Activated T-helper 2 cell treated with anti-CD3 and anti-CD28 coated beads, Interferon-gamma antibody, Interleukin-2, Interleukin-4, amounts not matched to agents 10 μg/mL and 5 μg/mL and 100 μg/mL, durations not matched to agents 14 hours and 24 hours and 36 hours (primary cell): ENCODE measurements at regions not wholly inside any gene's neighbourhood (a gene's known extent, or its start where the extent isn't known, plus 50 kb on each side); places are given as distances from the start of the nearest gene placed in this dataset.

ENCODE experiments used
- DNase-seq: peaks from one replicate; pipeline ENCODE4 v3.0.0; 2021; ENCODE audit warnings: low spot score
- H3K27ac Mint-ChIP-seq: one replicate; pipeline ENCODE4 v1.8.0; 2021; ENCODE audit warnings: mixed read lengths
- H3K27me3 Mint-ChIP-seq: one replicate; pipeline ENCODE4 v1.8.0; 2021; ENCODE audit warnings: low read depth, mixed read lengths
- H3K36me3 Mint-ChIP-seq: one replicate; pipeline ENCODE4 v1.8.0; 2021; ENCODE audit warnings: low read depth, mixed read lengths
- H3K4me1 Mint-ChIP-seq: one replicate; pipeline ENCODE4 v1.8.0; 2021; ENCODE audit warnings: low read depth, mixed read lengths
- H3K4me3 Mint-ChIP-seq: one replicate; pipeline ENCODE4 v1.8.0; 2021; ENCODE audit warnings: low read depth, mild to moderate bottlenecking, moderate library complexity, mixed read lengths
- H3K9me3 Mint-ChIP-seq: one replicate; pipeline ENCODE4 v1.8.0; 2021; ENCODE audit warnings: mixed read lengths
- intact Hi-C: fragments of 100-400 bp; cut with micrococcal nuclease; formaldehyde crosslinking; loops from one replicate; pipeline ENCODE4 v1.15.1; 2023

DNA sequence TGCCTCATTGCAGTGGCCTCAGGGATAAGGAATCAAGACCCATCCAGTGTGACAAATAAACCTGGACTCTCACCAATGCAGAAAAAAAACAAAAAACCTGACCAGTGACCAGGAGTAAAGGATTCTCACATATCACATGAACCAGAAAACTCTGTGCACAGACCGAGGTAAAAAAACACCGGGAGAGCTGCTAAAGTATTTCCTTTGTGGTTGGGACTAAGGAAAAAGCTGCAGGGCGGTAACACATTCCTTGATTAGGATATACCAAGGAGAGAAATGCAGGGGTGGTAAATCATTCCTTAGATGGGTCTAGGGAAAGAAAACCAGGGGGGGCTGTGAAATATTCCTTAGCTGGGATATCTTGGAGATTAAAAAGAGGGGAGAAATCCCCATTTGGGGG lies 64.8 kb upstream of the ZNF85 start:
- peaks cover 77% of the 10 kb centered on the region for H3K9me3 Mint-ChIP-seq
- H3K36me3 Mint-ChIP-seq: no peaks in the 10 kb centered on the region
- DNase-seq: no peak
- H3K4me1 Mint-ChIP-seq: no peaks in the 10 kb centered on the region
- intact Hi-C loops: no loop called here
- H3K27ac Mint-ChIP-seq: no peak overlapping the region
- no peak overlapping the region for H3K4me3 Mint-ChIP-seq
- no peaks in the 10 kb centered on the region for H3K27me3 Mint-ChIP-seq

DNA sequence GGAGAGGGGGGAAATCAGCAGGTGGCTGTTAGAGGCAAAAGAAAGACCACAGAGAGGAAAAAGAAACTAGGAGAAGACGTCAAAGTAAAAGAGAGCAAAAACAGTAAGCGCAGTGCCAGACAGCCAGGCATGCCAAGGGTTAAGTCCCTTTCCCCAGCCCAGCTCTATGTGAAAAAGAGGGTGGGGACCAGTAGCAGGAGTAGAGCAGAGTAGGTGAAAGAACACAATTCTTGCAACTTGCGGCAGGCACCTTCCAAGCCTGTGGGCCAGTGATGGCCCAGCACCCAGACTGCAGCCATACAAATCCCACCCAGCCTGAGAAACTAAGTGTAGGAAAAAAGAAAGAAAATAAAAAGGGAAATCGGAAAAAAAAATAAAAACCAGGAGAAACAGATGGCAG lies 64.2 kb upstream of the ZNF85 start:
- no peak overlapping the region for H3K4me3 Mint-ChIP-seq
- no peak for DNase-seq
- peaks cover 71% of the 10 kb centered on the region for H3K9me3 Mint-ChIP-seq
- H3K36me3 Mint-ChIP-seq: no peaks in the 10 kb centered on the region
- intact Hi-C loops: no loop called here
- no peaks in the 10 kb centered on the region for H3K27me3 Mint-ChIP-seq
- no peaks in the 10 kb centered on the region for H3K4me1 Mint-ChIP-seq
- no peak overlapping the region for H3K27ac Mint-ChIP-seq

DNA sequence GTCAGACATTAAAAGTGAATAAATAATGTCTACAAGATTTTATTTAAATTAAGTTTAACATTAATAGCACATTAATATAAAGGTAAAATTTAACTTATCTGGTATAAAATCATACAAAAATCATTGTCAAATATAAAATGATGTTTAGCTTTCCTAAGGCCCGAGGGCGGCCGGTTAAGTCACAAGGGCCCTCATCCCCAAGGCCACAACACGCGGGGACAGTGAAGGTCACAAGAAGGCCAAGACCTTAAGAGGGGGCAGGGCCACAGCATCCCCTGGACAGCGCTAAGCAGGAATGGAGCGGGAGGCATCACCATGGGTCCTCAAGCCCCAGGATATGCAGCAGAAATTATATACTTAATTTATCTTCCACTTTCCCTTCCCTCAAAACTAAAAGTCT lies 62.7 kb upstream of the ZNF85 start:
- Mint-ChIP-seq H3K36me3 (no peaks in the 10 kb centered on the region), H3K9me3 (peaks cover 64% of the 10 kb centered on the region), H3K27ac (no peak overlapping the region), H3K4me1 (no peaks in the 10 kb centered on the region), H3K4me3 (no peak overlapping the region), H3K27me3 (no peaks in the 10 kb centered on the region)
- intact Hi-C loops: no loop called here
- no peak for DNase-seq

DNA sequence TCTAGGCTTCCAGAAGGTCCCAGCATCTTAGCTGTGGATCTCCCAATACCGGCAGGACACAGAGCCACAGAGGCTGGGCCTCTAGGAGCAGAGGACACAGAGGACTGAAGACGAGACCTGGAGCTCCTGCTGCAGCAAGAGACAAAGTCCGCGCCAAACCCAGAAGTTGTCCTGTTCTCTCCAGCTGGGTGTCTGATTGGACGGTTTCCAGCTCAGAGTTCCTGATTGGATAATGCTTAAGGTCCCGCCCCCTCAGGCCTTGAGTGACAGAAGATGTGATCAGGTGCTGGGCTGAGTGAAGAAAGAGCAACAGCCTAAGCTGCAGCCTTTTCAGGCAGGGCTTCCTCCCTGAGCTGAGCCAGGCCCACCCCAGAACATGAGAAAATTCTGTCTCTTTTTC lies 59.9 kb upstream of the ZNF85 start:
- no peak for DNase-seq
- H3K36me3 Mint-ChIP-seq: no peaks in the 10 kb centered on the region
- H3K4me3 Mint-ChIP-seq: no peak overlapping the region
- no peaks in the 10 kb centered on the region for H3K4me1 Mint-ChIP-seq
- no peak overlapping the region for H3K27ac Mint-ChIP-seq
- H3K9me3 Mint-ChIP-seq: peaks cover 74% of the 10 kb centered on the region
- H3K27me3 Mint-ChIP-seq: no peaks in the 10 kb centered on the region
- intact Hi-C loops: no loop called here
